DND-41 (cell line): ENCODE measurements at regions not wholly inside any gene's neighbourhood (a gene's known extent, or its start where the extent isn't known, plus 50 kb on each side); places are given as distances from the start of the nearest gene placed in this dataset.
A peak's percentile ranks its signal among the peaks of the same experiment; 100 is the strongest.

Source experiments
- EZH2 ChIP-seq: IDR thresholded peaks from 3 replicates; pipeline ENCODE4 v1.6.1; 2012; ENCODE audit warnings: borderline replicate concordance, low read depth, mild to moderate bottlenecking, moderate library complexity, low read length, inconsistent platforms; ENCODE audit not compliant: severe bottlenecking
- TF ChIP-seq, protein P1 (sequence below): IDR thresholded peaks from 2 replicates; pipeline ENCODE4 v1.5.1; 2012; ENCODE audit warnings: borderline replicate concordance, low read length, moderate library complexity, mild to moderate bottlenecking; ENCODE audit not compliant: poor library complexity, severe bottlenecking; ENCODE audit errors: extremely low read depth

GRCh38 chr13:24605923-24606372 lies 74.3 kb upstream of the ATP12A start:
- TF ChIP-seq, protein P1, sequence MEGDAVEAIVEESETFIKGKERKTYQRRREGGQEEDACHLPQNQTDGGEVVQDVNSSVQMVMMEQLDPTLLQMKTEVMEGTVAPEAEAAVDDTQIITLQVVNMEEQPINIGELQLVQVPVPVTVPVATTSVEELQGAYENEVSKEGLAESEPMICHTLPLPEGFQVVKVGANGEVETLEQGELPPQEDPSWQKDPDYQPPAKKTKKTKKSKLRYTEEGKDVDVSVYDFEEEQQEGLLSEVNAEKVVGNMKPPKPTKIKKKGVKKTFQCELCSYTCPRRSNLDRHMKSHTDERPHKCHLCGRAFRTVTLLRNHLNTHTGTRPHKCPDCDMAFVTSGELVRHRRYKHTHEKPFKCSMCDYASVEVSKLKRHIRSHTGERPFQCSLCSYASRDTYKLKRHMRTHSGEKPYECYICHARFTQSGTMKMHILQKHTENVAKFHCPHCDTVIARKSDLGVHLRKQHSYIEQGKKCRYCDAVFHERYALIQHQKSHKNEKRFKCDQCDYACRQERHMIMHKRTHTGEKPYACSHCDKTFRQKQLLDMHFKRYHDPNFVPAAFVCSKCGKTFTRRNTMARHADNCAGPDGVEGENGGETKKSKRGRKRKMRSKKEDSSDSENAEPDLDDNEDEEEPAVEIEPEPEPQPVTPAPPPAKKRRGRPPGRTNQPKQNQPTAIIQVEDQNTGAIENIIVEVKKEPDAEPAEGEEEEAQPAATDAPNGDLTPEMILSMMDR, result peak; percentile 55
- TF ChIP-seq EZH2, result no peak
